ENCODE measurements at regions not wholly inside any gene's neighbourhood (a gene's known extent, or its start where the extent isn't known, plus 50 kb on each side); places are given as distances from the start of the nearest gene placed in this dataset.

DNA sequence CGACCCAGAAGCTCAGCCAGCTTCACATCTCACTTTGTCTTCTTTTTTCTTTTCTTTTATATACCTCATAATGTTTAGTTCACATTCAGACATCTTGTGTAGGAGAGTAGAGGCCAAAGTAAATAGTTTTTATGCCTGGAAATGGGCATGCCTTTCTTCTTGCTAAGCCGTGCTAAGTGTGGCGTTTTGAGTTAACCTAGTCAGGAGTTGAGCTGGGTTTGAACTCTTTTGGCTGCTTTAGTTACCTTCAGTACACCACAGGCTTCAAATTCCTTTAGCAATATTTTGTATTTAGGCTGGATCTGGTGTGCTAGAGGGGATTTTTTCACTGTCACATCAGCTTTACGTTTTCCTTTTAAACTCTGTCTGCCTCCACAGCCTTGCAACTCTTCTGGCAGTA is 300.8 kb downstream of the ZNF674 start:
- FAIRE-seq (no peak), DNase-seq (ENCODE audit: low read depth, low spot score) (no peak)
- no peak overlapping the region for H3K4me3 ChIP-seq (ENCODE audit: control insufficient read depth in 2 of 3, extremely low read depth in 1 of 3, insufficient read depth in 2 of 3, low read depth in 1 of 3, low read length in 3 of 3)
- H3K36me3 ChIP-seq (ENCODE audit: control insufficient read depth in 2 of 2, extremely low read depth in 1 of 2, insufficient read depth in 2 of 2, low read length in 2 of 2) = no peaks in the 10 kb centered on the region
- H3K79me2 ChIP-seq (ENCODE audit: control insufficient read depth, insufficient read depth, low read length) = no peaks in the 10 kb centered on the region
- dilution Hi-C loops (cut with MboI; ENCODE audit: extremely low pct_ligation_motif_present, low sequenced_read_pairs) = no loop called here
- no peak overlapping the region for H3K4me2 ChIP-seq (ENCODE audit: control insufficient read depth, extremely low read depth, insufficient read depth, low read depth, low read length)
- no peak overlapping the region for H2AFZ ChIP-seq (ENCODE audit: control insufficient read depth, low read length)
- H3K27me3 ChIP-seq (ENCODE audit: control insufficient read depth, extremely low read depth, insufficient read depth, low read length) = no peaks in the 10 kb centered on the region
- TF ChIP-seq, protein P1, sequence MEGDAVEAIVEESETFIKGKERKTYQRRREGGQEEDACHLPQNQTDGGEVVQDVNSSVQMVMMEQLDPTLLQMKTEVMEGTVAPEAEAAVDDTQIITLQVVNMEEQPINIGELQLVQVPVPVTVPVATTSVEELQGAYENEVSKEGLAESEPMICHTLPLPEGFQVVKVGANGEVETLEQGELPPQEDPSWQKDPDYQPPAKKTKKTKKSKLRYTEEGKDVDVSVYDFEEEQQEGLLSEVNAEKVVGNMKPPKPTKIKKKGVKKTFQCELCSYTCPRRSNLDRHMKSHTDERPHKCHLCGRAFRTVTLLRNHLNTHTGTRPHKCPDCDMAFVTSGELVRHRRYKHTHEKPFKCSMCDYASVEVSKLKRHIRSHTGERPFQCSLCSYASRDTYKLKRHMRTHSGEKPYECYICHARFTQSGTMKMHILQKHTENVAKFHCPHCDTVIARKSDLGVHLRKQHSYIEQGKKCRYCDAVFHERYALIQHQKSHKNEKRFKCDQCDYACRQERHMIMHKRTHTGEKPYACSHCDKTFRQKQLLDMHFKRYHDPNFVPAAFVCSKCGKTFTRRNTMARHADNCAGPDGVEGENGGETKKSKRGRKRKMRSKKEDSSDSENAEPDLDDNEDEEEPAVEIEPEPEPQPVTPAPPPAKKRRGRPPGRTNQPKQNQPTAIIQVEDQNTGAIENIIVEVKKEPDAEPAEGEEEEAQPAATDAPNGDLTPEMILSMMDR (optimal IDR thresholded peaks at IDR 0.05 in 1 of 3, IDR thresholded peaks at IDR 0.05 in 1 of 3, conservative IDR thresholded peaks at IDR 0.05 in 1 of 3; ENCODE audit: extremely low read depth in 1 of 3, insufficient read depth in 2 of 3, low read length in 3 of 3) = no peak
- TF ChIP-seq EZH2 (IDR thresholded peaks at IDR 0.05; ENCODE audit: low read length) = no peak
- H3K27ac ChIP-seq (ENCODE audit: control insufficient read depth, insufficient read depth, low read length) = no peak overlapping the region
- no peaks in the 10 kb centered on the region for H3K9me3 ChIP-seq (ENCODE audit: control insufficient read depth, low read depth, low read length)
- no peaks in the 10 kb centered on the region for H3K4me1 ChIP-seq (ENCODE audit: control insufficient read depth, extremely low read depth, insufficient read depth, low read length)
- H4K20me1 ChIP-seq (ENCODE audit: control insufficient read depth, extremely low read depth, insufficient read depth, low read length) = no peaks in the 10 kb centered on the region
- H3K9me1 ChIP-seq (ENCODE audit: control insufficient read depth, extremely low read depth, insufficient read depth, low read length) = no peaks in the 10 kb centered on the region
- H3K9ac ChIP-seq (ENCODE audit: control insufficient read depth, extremely low read depth, insufficient read depth, low read length) = no peak overlapping the region

DNA sequence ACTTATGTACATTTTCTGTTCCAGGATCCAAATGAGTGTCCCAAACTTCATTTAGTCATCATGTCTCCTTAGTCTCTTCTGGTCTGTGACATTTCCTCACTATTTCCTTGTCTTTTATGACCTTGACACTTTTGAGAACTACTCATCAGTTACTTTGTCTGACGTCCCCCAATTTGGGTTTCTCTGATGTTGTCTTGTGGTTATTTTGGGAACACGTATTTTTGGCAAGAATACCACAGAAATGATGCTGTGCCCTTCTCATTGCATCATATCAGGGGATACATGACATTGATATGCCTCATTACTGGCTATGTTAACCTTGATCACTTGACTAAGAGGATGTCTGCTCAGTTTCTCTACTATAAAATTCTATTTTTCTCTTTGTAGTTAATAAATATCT is 308.8 kb downstream of the ZNF674 start:
- no peaks in the 10 kb centered on the region for H3K9me1 ChIP-seq (ENCODE audit: control insufficient read depth, extremely low read depth, insufficient read depth, low read length)
- FAIRE-seq (no peak), DNase-seq (ENCODE audit: low read depth, low spot score) (no peak)
- no peaks in the 10 kb centered on the region for H3K4me1 ChIP-seq (ENCODE audit: control insufficient read depth, extremely low read depth, insufficient read depth, low read length)
- H3K36me3 ChIP-seq (ENCODE audit: control insufficient read depth in 2 of 2, extremely low read depth in 1 of 2, insufficient read depth in 2 of 2, low read length in 2 of 2) = no peaks in the 10 kb centered on the region
- H3K27ac ChIP-seq (ENCODE audit: control insufficient read depth, insufficient read depth, low read length) = no peak overlapping the region
- TF ChIP-seq, protein P1 (optimal IDR thresholded peaks at IDR 0.05 in 1 of 3, IDR thresholded peaks at IDR 0.05 in 1 of 3, conservative IDR thresholded peaks at IDR 0.05 in 1 of 3; ENCODE audit: extremely low read depth in 1 of 3, insufficient read depth in 2 of 3, low read length in 3 of 3) = no peak
- TF ChIP-seq EZH2 (IDR thresholded peaks at IDR 0.05; ENCODE audit: low read length) = no peak
- H3K4me2 ChIP-seq (ENCODE audit: control insufficient read depth, extremely low read depth, insufficient read depth, low read depth, low read length) = no peak overlapping the region
- no peak overlapping the region for H2AFZ ChIP-seq (ENCODE audit: control insufficient read depth, low read length)
- H3K4me3 ChIP-seq (ENCODE audit: control insufficient read depth in 2 of 3, extremely low read depth in 1 of 3, insufficient read depth in 2 of 3, low read depth in 1 of 3, low read length in 3 of 3) = no peak overlapping the region
- H3K9me3 ChIP-seq (ENCODE audit: control insufficient read depth, low read depth, low read length) = no peaks in the 10 kb centered on the region
- H3K9ac ChIP-seq (ENCODE audit: control insufficient read depth, extremely low read depth, insufficient read depth, low read length) = no peak overlapping the region
- H3K27me3 ChIP-seq (ENCODE audit: control insufficient read depth, extremely low read depth, insufficient read depth, low read length) = no peaks in the 10 kb centered on the region
- no peaks in the 10 kb centered on the region for H4K20me1 ChIP-seq (ENCODE audit: control insufficient read depth, extremely low read depth, insufficient read depth, low read length)
- H3K79me2 ChIP-seq (ENCODE audit: control insufficient read depth, insufficient read depth, low read length) = no peaks in the 10 kb centered on the region
- dilution Hi-C loops (cut with MboI; ENCODE audit: extremely low pct_ligation_motif_present, low sequenced_read_pairs) = no loop called here
